ENCODE measurements at regions not wholly inside any gene's neighbourhood (a gene's known extent, or its start where the extent isn't known, plus 50 kb on each side); places are given as distances from the start of the nearest gene placed in this dataset.
"Not testable (repeated sequence)": the region's sequence is repeated elsewhere in the genome, so short reads cannot be mapped to it uniquely, and the experiment has no call there.

- Histone ChIP-seq H3K36me3 (ENCODE audit: control insufficient read depth, insufficient read depth, low read length) (no peaks in the 10 kb centered on the region), H3K4me3 (replicated peaks; ENCODE audit: low read depth, low read length) (no peak overlapping the region), H3K27me3 (replicated peaks; ENCODE audit: control insufficient read depth, insufficient read depth, low read length) (no peaks in the 10 kb centered on the region)
- no peak for DNase-seq (ENCODE audit: extremely low read depth, insufficient read length)
- no peak for TF ChIP-seq CTCF (IDR thresholded peaks at IDR 0.05; ENCODE audit: insufficient read depth, low read length, poor library complexity, severe bottlenecking)
These were observed 86.0 kb upstream of the TBX5 start for GRCh38 chr12:114491916-114492315.

GRCh38 chr12:114484822-114485459 is 79.0 kb upstream of the TBX5 start:
- not testable (repeated sequence) for H3K27me3 ChIP-seq (replicated peaks; ENCODE audit: control insufficient read depth, insufficient read depth, low read length)

DNA sequence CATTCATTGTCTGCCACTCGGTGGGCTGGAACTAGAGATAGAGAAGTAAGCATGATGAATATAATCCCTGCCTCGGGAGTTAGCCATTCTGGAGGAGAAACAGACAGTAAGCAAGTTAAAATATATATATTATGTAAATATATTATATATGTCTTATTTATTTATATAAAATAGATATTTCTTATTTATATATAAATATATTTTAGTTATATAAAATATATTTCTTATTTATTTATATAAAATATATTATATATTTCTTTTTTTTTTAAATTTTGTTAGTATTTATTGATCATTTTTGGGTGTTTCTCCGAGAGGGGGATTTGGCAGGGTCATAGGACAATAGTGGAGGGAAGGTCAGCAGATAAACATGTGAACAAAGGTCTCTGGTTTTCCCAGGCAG is 78.1 kb upstream of the TBX5 start:
- DNase-seq (ENCODE audit: extremely low read depth, insufficient read length), result no peak
- no peak for TF ChIP-seq CTCF (IDR thresholded peaks at IDR 0.05; ENCODE audit: insufficient read depth, low read length, poor library complexity, severe bottlenecking)
- no peaks in the 10 kb centered on the region; the same call in 1 of the 2 replicates for H3K27me3 ChIP-seq (replicated peaks; ENCODE audit: control insufficient read depth, insufficient read depth, low read length)

More at GRCh38 chr12:114484822-114485459, 79.0 kb upstream of the TBX5 start:
- not testable (repeated sequence) for H3K36me3 ChIP-seq (ENCODE audit: control insufficient read depth, insufficient read depth, low read length); H3K4me3 ChIP-seq (replicated peaks; ENCODE audit: low read depth, low read length); DNase-seq (ENCODE audit: extremely low read depth, insufficient read length)

DNA sequence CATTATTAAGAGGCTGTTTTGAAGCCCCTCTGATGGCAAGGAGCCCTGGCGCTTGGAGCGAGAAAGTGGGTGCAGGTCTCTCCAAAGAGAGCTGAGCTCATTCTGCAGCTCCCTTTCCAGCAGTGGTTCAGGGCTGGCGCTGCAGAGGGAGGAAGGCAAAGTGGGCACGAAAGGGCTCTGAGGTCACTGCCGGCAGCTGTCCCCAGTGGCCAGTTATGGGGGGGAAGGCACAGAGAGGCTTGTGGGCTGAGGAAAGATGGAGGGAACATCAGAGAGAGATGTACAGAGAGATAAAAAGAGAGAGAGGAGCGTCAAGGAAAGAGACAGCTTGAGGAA is 75.2 kb upstream of the TBX5 start:
- Histone ChIP-seq H3K27me3 (replicated peaks; ENCODE audit: control insufficient read depth, insufficient read depth, low read length) (no peaks in the 10 kb centered on the region; the same call in 1 of the 2 replicates), H3K36me3 (ENCODE audit: control insufficient read depth, insufficient read depth, low read length) (no peaks in the 10 kb centered on the region), H3K4me3 (replicated peaks; ENCODE audit: low read depth, low read length) (no peak overlapping the region)
- no peak for TF ChIP-seq CTCF (IDR thresholded peaks at IDR 0.05; ENCODE audit: insufficient read depth, low read length, poor library complexity, severe bottlenecking)
- DNase-seq (ENCODE audit: extremely low read depth, insufficient read length), result no peak

More for the DNA sequence above, 78.1 kb upstream of the TBX5 start:
- Histone ChIP-seq H3K4me3 (replicated peaks; ENCODE audit: low read depth, low read length) (no peak overlapping the region), H3K36me3 (ENCODE audit: control insufficient read depth, insufficient read depth, low read length) (no peaks in the 10 kb centered on the region)

- Histone ChIP-seq H3K36me3 (ENCODE audit: control insufficient read depth, insufficient read depth, low read length) (no peaks in the 10 kb centered on the region), H3K4me3 (replicated peaks; ENCODE audit: low read depth, low read length) (no peak overlapping the region), H3K27me3 (replicated peaks; ENCODE audit: control insufficient read depth, insufficient read depth, low read length) (no peaks in the 10 kb centered on the region; the same call in 1 of the 2 replicates)
- no peak for DNase-seq (ENCODE audit: extremely low read depth, insufficient read length)
- TF ChIP-seq CTCF (IDR thresholded peaks at IDR 0.05; ENCODE audit: insufficient read depth, low read length, poor library complexity, severe bottlenecking), result no peak
These were observed 74.6 kb upstream of the TBX5 start for GRCh38 chr12:114480337-114481199.

- Histone ChIP-seq H3K36me3 (ENCODE audit: control insufficient read depth, insufficient read depth, low read length) (no peaks in the 10 kb centered on the region), H3K4me3 (replicated peaks; ENCODE audit: low read depth, low read length) (no peak overlapping the region), H3K27me3 (replicated peaks; ENCODE audit: control insufficient read depth, insufficient read depth, low read length) (no peaks in the 10 kb centered on the region; the same call in 1 of the 2 replicates)
- no peak for TF ChIP-seq CTCF (IDR thresholded peaks at IDR 0.05; ENCODE audit: insufficient read depth, low read length, poor library complexity, severe bottlenecking)
- DNase-seq (ENCODE audit: extremely low read depth, insufficient read length), result no peak
These were observed 73.9 kb upstream of the TBX5 start for GRCh38 chr12:114479831-114480230.

All from GM06990 (cell line).